Neuronal stem cell (in vitro differentiated cells): ENCODE measurements at regions not wholly inside any gene's neighbourhood (a gene's known extent, or its start where the extent isn't known, plus 50 kb on each side); places are given as distances from the start of the nearest gene placed in this dataset.
"Not testable (repeated sequence)": the region's sequence is repeated elsewhere in the genome, so short reads cannot be mapped to it uniquely, and the experiment has no call there.

Experiments
- DNase-seq: peaks from one replicate; pipeline ENCODE4 v3.0.0-alpha.2; 2013; ENCODE audit warnings: low spot score
- H2AFZ ChIP-seq: one replicate; pipeline ENCODE4 v1.6.1; 2013; ENCODE audit warnings: mild to moderate bottlenecking, low read length, inconsistent platforms
- H2AK5ac ChIP-seq: 2 replicates; pipeline ENCODE4 v1.6.1; 2013; ENCODE audit warnings: low read depth, mild to moderate bottlenecking, inconsistent platforms, low read length, moderate library complexity, mixed read lengths
- H2BK120ac ChIP-seq: 2 replicates; pipeline ENCODE4 v1.6.1; 2013; ENCODE audit warnings: low read depth, mild to moderate bottlenecking, inconsistent platforms, low read length, moderate library complexity, mixed read lengths
- H2BK12ac ChIP-seq: one replicate; pipeline ENCODE4 v1.6.1; 2013; ENCODE audit warnings: low read length, inconsistent platforms
- H2BK15ac ChIP-seq: 2 replicates; pipeline ENCODE4 v1.6.1; 2013; ENCODE audit warnings: mild to moderate bottlenecking, low read length, inconsistent platforms, mixed read lengths
- H2BK5ac ChIP-seq: one replicate; pipeline ENCODE4 v1.6.1; 2013; ENCODE audit warnings: inconsistent platforms, mild to moderate bottlenecking, low read length, moderate library complexity
- H3K14ac ChIP-seq: one replicate; pipeline ENCODE4 v1.6.1; 2013; ENCODE audit warnings: low read length, inconsistent platforms
- H3K18ac ChIP-seq: 2 replicates; pipeline ENCODE4 v1.6.1; 2013; ENCODE audit warnings: low read length, inconsistent platforms
- H3K23ac ChIP-seq: 2 replicates; pipeline ENCODE4 v1.6.1; 2013; ENCODE audit warnings: low read depth, mild to moderate bottlenecking, mixed read lengths, low read length, inconsistent platforms; ENCODE audit not compliant: poor library complexity
- H3K27ac ChIP-seq: replicated peaks from 3 replicates; pipeline ENCODE4 v1.5.1; 2013; ENCODE audit warnings: low read length, inconsistent platforms
- H3K27me3 ChIP-seq, 3 experiments: 2 replicates each; pipeline ENCODE4 v1.6.1; 2013; ENCODE audit warnings: low read length in 3 of 3, mild to moderate bottlenecking in 2 of 3, inconsistent platforms in 1 of 3, low read depth in 1 of 3, mixed read lengths in 1 of 3, moderate library complexity in 1 of 3; ENCODE audit not compliant: control insufficient read depth in 3 of 3, insufficient read depth in 3 of 3
- H3K36me3 ChIP-seq, 2 donors: replicated peaks in 1 of 2; 2 replicates each; pipeline ENCODE4 v1.6.1; 2013; ENCODE audit warnings: low read length in 2 of 2; ENCODE audit not compliant: control insufficient read depth in 2 of 2, insufficient read depth in 2 of 2
- H3K4ac ChIP-seq: 2 replicates; pipeline ENCODE4 v1.6.1; 2013; ENCODE audit warnings: inconsistent platforms, mild to moderate bottlenecking, low read length, moderate library complexity
- H3K4me1 ChIP-seq, 2 donors: 1 replicate in 1 of 2; 2 replicates in 1 of 2; pipeline ENCODE4 v1.6.1; 2013; ENCODE audit warnings: low read length in 2 of 2, low read depth in 1 of 2; ENCODE audit not compliant: control insufficient read depth in 2 of 2, insufficient read depth in 1 of 2
- H3K4me2 ChIP-seq: one replicate; pipeline ENCODE4 v1.6.1; 2013; ENCODE audit warnings: mild to moderate bottlenecking, low read length, inconsistent platforms; ENCODE audit not compliant: insufficient read depth, poor library complexity, severe bottlenecking
- H3K4me3 ChIP-seq, 2 donors: 2 replicates each; pipeline ENCODE4 v1.5.1; 2013; ENCODE audit warnings: low read length in 2 of 2, mild to moderate bottlenecking in 2 of 2, inconsistent platforms in 1 of 2, moderate library complexity in 1 of 2
- H3K79me1 ChIP-seq: one replicate; pipeline ENCODE4 v1.6.1; 2013; ENCODE audit warnings: low read depth, mild to moderate bottlenecking, inconsistent platforms, low read length, moderate library complexity
- H3K9ac ChIP-seq: one replicate; pipeline ENCODE4 v1.6.1; 2013; ENCODE audit warnings: mild to moderate bottlenecking, low read depth, low read length, inconsistent platforms; ENCODE audit not compliant: poor library complexity
- H3K9me3 ChIP-seq, 2 donors: replicated peaks in 1 of 2; 2 replicates each; pipeline versions ENCODE3 to v1.6.1; 2013; ENCODE audit warnings: low read length in 2 of 2, mild to moderate bottlenecking in 2 of 2, inconsistent platforms in 1 of 2, low read depth in 1 of 2, mixed read lengths in 1 of 2, moderate library complexity in 1 of 2; ENCODE audit not compliant: control insufficient read depth in 2 of 2, insufficient read depth in 1 of 2
- H4K8ac ChIP-seq: one replicate; pipeline ENCODE4 v1.6.1; 2013; ENCODE audit warnings: low read depth, mild to moderate bottlenecking, inconsistent platforms, low read length, moderate library complexity
- H4K91ac ChIP-seq: one replicate; pipeline ENCODE4 v1.6.1; 2013; ENCODE audit warnings: low read length, low read depth, mild to moderate bottlenecking, inconsistent platforms; ENCODE audit not compliant: poor library complexity
- WGBS, 2 donors: extraction: QIAGEN DNeasy Blood & Tissue Kit; methylation state at CpG; one replicate each; pipeline ENCODE4 v1.1.7; 2013; ENCODE audit warnings: missing lambda C conversion rate in 2 of 2, mixed read lengths in 1 of 2; ENCODE audit not compliant: insufficient read length in 2 of 2, insufficient replicate concordance in 1 of 2; ENCODE audit errors: extremely low coverage in 2 of 2; 5-methylcytosine and 5-hydroxymethylcytosine counted together

DNA sequence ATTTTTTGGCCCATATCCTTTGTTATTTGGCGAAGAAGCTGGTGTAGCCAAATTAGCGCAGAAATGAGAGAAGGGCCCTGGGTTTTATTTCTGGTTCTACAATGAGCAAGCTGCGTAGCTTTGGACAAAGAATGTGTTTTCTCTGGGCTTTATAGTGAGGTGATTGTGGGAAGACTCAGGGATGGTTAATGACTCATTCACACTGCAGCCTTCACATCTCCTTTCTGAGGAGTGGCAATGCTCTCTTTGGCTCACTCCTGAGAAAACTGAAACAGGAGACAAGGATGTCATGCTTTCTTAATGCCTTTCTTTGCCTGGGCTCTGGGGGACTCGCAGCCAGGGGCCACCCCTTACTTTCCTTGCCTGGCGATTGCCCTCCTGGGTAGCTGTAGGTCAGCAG lies 271.0 kb upstream of the PODXL start:
- no peak overlapping the region for H3K23ac ChIP-seq
- no peak overlapping the region for H4K8ac ChIP-seq
- H2BK120ac ChIP-seq: no peak overlapping the region
- H3K9me3 ChIP-seq: no peaks in the 10 kb centered on the region
- H3K4me1 ChIP-seq: peaks cover 0 to 15% of the 10 kb centered on the region in 2 donors
- H2BK12ac ChIP-seq: no peak overlapping the region
- H3K4ac ChIP-seq: no peak overlapping the region
- DNase-seq: no peak
- H3K27ac ChIP-seq: peak overlapping the region; percentile 65
- no peak overlapping the region for H3K14ac ChIP-seq
- H4K91ac ChIP-seq: no peak overlapping the region
- H3K79me1 ChIP-seq: no peaks in the 10 kb centered on the region
- H2BK5ac ChIP-seq: no peak overlapping the region
- H3K4me3 ChIP-seq: no peak overlapping the region
- no peak overlapping the region for H3K9ac ChIP-seq
- no peaks in the 10 kb centered on the region for H3K36me3 ChIP-seq
- H3K18ac ChIP-seq: no peak overlapping the region
- no peak overlapping the region for H3K4me2 ChIP-seq
- H2AFZ ChIP-seq: no peak overlapping the region
- H2AK5ac ChIP-seq: no peak overlapping the region
- no CpG with 5 or more reads among the region's 5 CpGs for WGBS, 2 donors
- H3K27me3 ChIP-seq: peaks cover 0 to 6% (median 1%) of the 10 kb centered on the region in 3 experiments
- H2BK15ac ChIP-seq: no peak overlapping the region

DNA sequence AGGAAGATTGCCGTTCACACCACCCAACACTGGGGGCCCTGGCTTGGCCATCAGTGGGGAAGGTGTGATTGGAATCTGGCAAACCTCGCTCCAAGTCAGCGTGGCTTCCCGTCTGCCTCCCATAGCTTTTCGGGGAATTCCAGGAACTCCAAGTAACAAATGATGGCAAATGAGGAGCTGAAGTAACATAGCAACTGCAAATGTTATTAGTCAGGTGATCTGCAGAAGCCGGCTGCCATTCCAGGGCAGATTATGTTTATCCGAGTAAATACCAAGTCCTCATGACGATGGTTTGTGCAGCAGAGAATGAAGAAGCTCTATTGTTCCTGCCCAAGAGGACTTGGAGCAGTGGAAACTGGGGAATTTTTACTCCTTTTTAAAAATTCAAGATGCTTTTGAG lies 270.5 kb upstream of the PODXL start:
- no peak overlapping the region for H4K91ac ChIP-seq
- H3K27me3 ChIP-seq: peaks cover 0 to 6% (median 1%) of the 10 kb centered on the region in 3 experiments
- H3K79me1 ChIP-seq: no peaks in the 10 kb centered on the region
- no peak overlapping the region for H2AK5ac ChIP-seq
- H3K4me2 ChIP-seq: no peak overlapping the region
- no peaks in the 10 kb centered on the region for H3K36me3 ChIP-seq
- H2BK120ac ChIP-seq: no peak overlapping the region
- peak overlapping the region; percentile 65 for H3K27ac ChIP-seq
- H3K4ac ChIP-seq: no peak overlapping the region
- H2AFZ ChIP-seq: no peak overlapping the region
- H4K8ac ChIP-seq: no peak overlapping the region
- H3K4me1 ChIP-seq: peaks cover 0 to 15% of the 10 kb centered on the region in 2 donors
- H2BK15ac ChIP-seq: no peak overlapping the region
- H2BK12ac ChIP-seq: no peak overlapping the region
- H3K18ac ChIP-seq: peak overlapping the region; percentile 34
- WGBS, 2 donors: no CpG with 5 or more reads among the region's 8 CpGs
- no peak overlapping the region for H3K4me3 ChIP-seq
- H3K9me3 ChIP-seq: no peaks in the 10 kb centered on the region
- no peak overlapping the region for H2BK5ac ChIP-seq
- H3K9ac ChIP-seq: no peak overlapping the region
- no peak for DNase-seq
- H3K14ac ChIP-seq: no peak overlapping the region
- no peak overlapping the region for H3K23ac ChIP-seq

DNA sequence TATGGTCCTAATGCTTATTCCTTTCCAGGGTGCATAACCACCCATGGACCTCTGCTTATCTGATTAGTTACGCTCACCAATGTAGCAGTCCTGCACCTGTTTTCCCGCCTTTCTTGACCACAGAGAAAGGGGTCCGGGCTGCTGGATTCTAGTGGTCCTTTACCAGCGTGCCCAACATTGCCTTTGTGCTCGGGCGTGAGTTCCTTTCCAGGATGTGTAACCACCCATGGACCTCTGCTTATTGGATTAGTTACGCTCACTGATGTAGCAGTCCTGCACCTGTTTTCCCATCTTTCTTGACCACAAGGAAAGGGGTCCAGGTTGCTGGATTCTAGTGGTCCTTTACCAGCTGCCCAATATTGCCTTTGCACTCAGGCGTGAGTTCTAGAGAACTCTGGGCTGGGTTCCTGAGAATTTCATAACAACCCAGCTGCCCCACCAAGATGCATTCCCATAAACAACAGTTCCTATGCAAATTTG lies 267.6 kb upstream of the PODXL start:
- H2BK120ac ChIP-seq, H3K9me3 ChIP-seq, H2BK15ac ChIP-seq, H4K91ac ChIP-seq, H3K36me3 ChIP-seq, H3K14ac ChIP-seq, H3K27ac ChIP-seq, H2BK12ac ChIP-seq, H2AFZ ChIP-seq, H2AK5ac ChIP-seq, H2BK5ac ChIP-seq, H3K18ac ChIP-seq, H3K27me3 ChIP-seq, H3K4me3 ChIP-seq, H3K9ac ChIP-seq, H3K4me2 ChIP-seq, H4K8ac ChIP-seq, DNase-seq, H3K23ac ChIP-seq, H3K79me1 ChIP-seq, H3K4ac ChIP-seq: not testable (repeated sequence)
- WGBS, 2 donors: no CpG with 5 or more reads among the region's 8 CpGs
- peaks cover 0 to 12% of the 10 kb centered on the region in 2 donors for H3K4me1 ChIP-seq

DNA sequence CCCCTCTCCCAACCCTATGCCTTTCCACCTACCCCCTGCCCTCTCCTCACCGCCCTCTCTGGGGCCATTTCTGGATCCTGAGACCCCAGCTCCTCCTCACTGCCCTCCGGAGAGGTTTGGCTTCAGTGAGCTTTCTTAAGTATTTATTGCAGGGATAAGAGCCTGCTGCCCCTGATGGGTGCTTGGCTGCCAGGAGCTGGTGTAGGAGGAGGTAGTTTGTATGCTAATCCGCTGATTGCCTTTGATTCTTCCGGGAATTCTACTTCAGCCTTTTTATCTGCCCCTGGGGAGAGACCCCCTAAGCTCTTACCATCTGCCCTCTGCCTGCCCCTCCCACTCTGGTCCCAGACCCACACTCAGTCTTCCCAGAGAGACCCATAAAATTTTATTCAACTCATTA lies 263.5 kb upstream of the PODXL start:
- Histone ChIP-seq H3K27me3 (peaks cover 0 to 6% (median 0%) of the 10 kb centered on the region in 3 experiments), H3K9me3 (no peaks in the 10 kb centered on the region), H2AK5ac (no peak overlapping the region), H4K91ac (no peak overlapping the region), H3K36me3 (peaks cover 0 to 1% of the 10 kb centered on the region in 2 donors), H3K18ac (no peak overlapping the region), H2BK15ac (no peak overlapping the region), H3K4me3 (no peak overlapping the region), H3K4me2 (no peak overlapping the region), H3K4ac (no peak overlapping the region), H4K8ac (no peak overlapping the region), H3K4me1 (peaks cover 0 to 7% of the 10 kb centered on the region in 2 donors), H2BK120ac (no peak overlapping the region), H3K14ac (no peak overlapping the region), H3K27ac (no peak overlapping the region), H3K23ac (no peak overlapping the region), H2BK12ac (no peak overlapping the region), H2AFZ (no peak overlapping the region), H3K79me1 (no peaks in the 10 kb centered on the region), H3K9ac (no peak overlapping the region), H2BK5ac (no peak overlapping the region)
- no peak for DNase-seq
- no CpG with 5 or more reads among the region's 4 CpGs for WGBS, 2 donors
